ENCODE measurements at regions not wholly inside any gene's neighbourhood (a gene's known extent, or its start where the extent isn't known, plus 50 kb on each side); places are given as distances from the start of the nearest gene placed in this dataset.

GRCh38 chr17:33567223-33567622 lies 274.1 kb upstream of the ASIC2 start:
- TF ChIP-seq ESRRG (CRISPR knock-in tag; IDR thresholded peaks at IDR 0.05) (no peak), PATZ1 (CRISPR knock-in tag; IDR thresholded peaks at IDR 0.05; ENCODE audit: borderline replicate concordance) (no peak), RARB (CRISPR knock-in tag; IDR thresholded peaks at IDR 0.05) (no peak), TOX (CRISPR knock-in tag; IDR thresholded peaks at IDR 0.05; ENCODE audit: borderline replicate concordance) (no peak), BACH2 (CRISPR knock-in tag; IDR thresholded peaks at IDR 0.05; ENCODE audit: borderline replicate concordance) (no peak), ZFP30 (CRISPR knock-in tag; IDR thresholded peaks at IDR 0.05) (no peak), CSDC2 (CRISPR knock-in tag; IDR thresholded peaks at IDR 0.05) (no peak)
